Ascending aorta (tissue), 2 donors: ENCODE measurements at regions not wholly inside any gene's neighbourhood (a gene's known extent, or its start where the extent isn't known, plus 50 kb on each side); places are given as distances from the start of the nearest gene placed in this dataset.

Experiments
- DNase-seq, 2 donors: peaks; one replicate each; pipeline ENCODE4 v3.0.0-alpha.2; 2019; ENCODE audit warnings: low spot score in 2 of 2
- H3K27ac ChIP-seq, 2 donors: fragments of 200-600 bp; sonication (generic); one replicate each; pipeline ENCODE4 v1.5.1; 2016 to 2017; ENCODE audit warnings: mild to moderate bottlenecking in 1 of 2
- H3K27me3 ChIP-seq: fragments of 200-600 bp; sonication (generic); one replicate; pipeline ENCODE4 v1.5.1; 2017
- H3K36me3 ChIP-seq, 2 donors: fragments of 200-600 bp; sonication (generic); one replicate each; pipeline ENCODE4 v1.5.1; 2016
- H3K4me1 ChIP-seq, 2 donors: fragments of 200-600 bp; sonication (generic); one replicate each; pipeline ENCODE4 v1.5.1; 2016 to 2017; ENCODE audit warnings: mild to moderate bottlenecking in 1 of 2
- H3K4me3 ChIP-seq, 2 donors: fragments of 200-600 bp; sonication (generic); one replicate each; pipeline ENCODE4 v1.5.1; 2016 to 2017; ENCODE audit warnings: mild to moderate bottlenecking in 1 of 2
- H3K9me3 ChIP-seq, 2 donors: fragments of 200-600 bp; sonication (generic); one replicate each; pipeline ENCODE4 v1.5.1; 2016
- intact Hi-C: fragments of 100-400 bp; cut with DNase I; formaldehyde crosslinking; loops from one replicate; pipeline ENCODE4 v1.15.1; 2023
- TF ChIP-seq, protein P1 (sequence below), 3 experiments: fragments of 200-600 bp in 2 of 3; fragments of 450-650 bp in 1 of 3; sonication (generic) in 2 of 3; IDR thresholded peaks; one replicate each; pipeline ENCODE4 v1.5.1; 2016 to 2019; ENCODE audit warnings: antibody characterized with exemption in 3 of 3, mild to moderate bottlenecking in 1 of 3, moderate library complexity in 1 of 3

DNA sequence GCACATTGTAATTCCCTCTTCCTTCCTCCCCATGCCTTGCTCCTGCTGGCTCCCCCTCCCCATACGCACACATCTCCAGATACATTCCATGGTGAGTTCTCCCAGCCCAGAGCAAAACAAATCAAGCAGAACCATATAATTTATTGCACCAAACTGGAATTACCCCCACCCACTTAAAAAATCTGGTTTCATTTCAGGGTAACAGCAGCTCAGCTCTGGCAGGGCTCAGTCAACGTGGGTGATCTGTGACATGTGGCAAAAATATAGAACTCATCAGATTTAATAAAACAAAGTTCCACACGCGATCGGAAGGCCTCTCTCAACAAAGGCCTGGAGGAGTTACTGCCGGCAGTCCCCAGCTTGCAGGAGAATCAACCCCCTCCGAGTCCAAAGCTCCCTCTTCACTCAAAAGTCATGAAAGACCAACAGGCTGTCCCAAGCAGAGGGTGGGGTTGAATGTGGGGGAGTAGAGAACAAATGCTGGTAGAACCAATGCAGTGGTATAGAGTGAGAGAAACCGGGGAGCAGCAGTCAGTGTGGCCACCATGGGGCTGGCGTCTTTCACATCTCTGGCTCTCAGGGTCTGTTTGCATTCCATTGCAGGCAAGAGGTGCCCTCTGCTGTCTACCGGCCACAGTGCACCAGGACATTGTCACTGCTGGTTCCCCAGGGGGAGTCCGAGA is 323.3 kb upstream of the NT5E start:
- intact Hi-C loops = loop anchor here (5.0 kb wide), 3 partner anchors 109 to 704 kb away; no protein-coding TSS in a partner anchor

DNA sequence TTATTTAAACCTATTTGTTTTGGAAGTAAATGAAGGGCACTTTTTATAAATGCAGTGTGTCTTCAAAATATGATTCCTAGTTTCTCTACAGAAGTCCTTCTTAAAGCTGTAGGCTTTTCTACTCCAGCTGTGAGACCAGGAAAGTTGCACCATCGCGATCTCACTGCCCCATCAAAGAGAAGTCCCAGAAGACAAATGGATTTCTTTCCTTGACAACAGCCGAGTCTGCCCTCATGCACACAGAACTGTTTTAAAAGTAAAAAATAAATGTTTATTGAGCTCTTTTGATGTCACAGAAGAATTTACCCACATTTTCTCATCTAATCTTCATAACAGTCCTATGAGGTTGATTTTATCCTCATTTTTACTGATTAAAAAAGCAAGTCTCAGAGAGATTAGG is 324.4 kb upstream of the NT5E start:
- no peaks in the 10 kb centered on the region for H3K27me3 ChIP-seq
- H3K36me3 ChIP-seq = no peaks in the 10 kb centered on the region
- no peaks in the 10 kb centered on the region for H3K9me3 ChIP-seq
- no peak overlapping the region for H3K27ac ChIP-seq
- peaks cover 0 to 2% of the 10 kb centered on the region in 2 donors for H3K4me1 ChIP-seq
- no peak overlapping the region for H3K4me3 ChIP-seq
- TF ChIP-seq, protein P1, sequence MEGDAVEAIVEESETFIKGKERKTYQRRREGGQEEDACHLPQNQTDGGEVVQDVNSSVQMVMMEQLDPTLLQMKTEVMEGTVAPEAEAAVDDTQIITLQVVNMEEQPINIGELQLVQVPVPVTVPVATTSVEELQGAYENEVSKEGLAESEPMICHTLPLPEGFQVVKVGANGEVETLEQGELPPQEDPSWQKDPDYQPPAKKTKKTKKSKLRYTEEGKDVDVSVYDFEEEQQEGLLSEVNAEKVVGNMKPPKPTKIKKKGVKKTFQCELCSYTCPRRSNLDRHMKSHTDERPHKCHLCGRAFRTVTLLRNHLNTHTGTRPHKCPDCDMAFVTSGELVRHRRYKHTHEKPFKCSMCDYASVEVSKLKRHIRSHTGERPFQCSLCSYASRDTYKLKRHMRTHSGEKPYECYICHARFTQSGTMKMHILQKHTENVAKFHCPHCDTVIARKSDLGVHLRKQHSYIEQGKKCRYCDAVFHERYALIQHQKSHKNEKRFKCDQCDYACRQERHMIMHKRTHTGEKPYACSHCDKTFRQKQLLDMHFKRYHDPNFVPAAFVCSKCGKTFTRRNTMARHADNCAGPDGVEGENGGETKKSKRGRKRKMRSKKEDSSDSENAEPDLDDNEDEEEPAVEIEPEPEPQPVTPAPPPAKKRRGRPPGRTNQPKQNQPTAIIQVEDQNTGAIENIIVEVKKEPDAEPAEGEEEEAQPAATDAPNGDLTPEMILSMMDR (IDR thresholded peaks at IDR 0.05) = no peak
- DNase-seq = no peak
- intact Hi-C loops = loop anchor here (5.0 kb wide), 3 partner anchors 108 to 703 kb away; no protein-coding TSS in a partner anchor

More for the DNA sequence above, 323.3 kb upstream of the NT5E start:
- H3K4me3 ChIP-seq = peak overlapping the region in 1 of 2 donors; percentile 6
- H3K4me1 ChIP-seq = peaks cover 0 to 2% of the 10 kb centered on the region in 2 donors
- DNase-seq = peak in 1 of 2 donors; percentile 68
- H3K36me3 ChIP-seq = no peaks in the 10 kb centered on the region
- H3K27ac ChIP-seq = no peak overlapping the region
- no peaks in the 10 kb centered on the region for H3K9me3 ChIP-seq
- H3K27me3 ChIP-seq = no peaks in the 10 kb centered on the region
- TF ChIP-seq, protein P1 (IDR thresholded peaks at IDR 0.05) = peak; percentile 24 to 50 (median 27)

DNA sequence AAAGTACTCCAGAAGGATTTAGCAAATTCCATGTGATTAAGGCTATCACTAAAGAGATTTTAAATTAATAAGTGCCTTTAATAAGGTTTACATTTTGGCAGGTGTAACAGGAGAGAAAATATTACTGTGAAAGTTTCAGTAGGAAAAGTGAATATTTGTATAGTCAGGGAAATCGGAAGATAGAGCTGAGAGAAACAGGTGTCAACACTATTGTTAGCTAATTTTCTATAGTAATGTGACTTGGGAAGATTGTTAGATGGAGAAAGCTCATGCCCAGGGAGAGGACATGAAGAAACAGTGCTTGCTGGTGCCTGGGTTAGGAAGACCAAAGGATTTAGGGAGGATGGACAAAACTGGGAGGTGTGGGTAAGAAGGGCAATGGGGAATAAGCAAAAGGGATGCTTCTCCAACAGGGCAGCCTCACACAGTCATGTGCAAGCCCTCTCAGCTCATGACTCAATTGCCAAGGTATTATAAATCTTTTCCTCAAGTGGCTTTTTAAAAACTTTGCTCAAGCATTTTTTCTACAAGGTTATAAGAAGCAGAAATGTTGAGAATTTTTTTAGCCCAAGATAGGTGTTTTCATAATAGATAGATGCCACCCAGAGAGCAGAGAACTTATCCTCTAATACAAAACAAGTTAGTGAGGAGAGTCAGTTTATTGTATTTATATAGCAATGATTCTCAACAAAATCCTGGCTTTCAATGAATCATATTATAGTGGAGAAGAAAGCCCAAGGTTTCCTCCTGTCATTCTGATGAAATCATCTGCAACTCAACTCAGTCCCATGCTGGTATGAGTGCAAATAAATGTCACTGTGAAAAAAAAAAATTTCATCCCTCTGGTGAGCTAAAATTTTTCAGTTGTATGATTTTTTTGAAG is 325.2 kb upstream of the NT5E start:
- intact Hi-C loops = loop anchor here (5.0 kb wide), 3 partner anchors 107 to 702 kb away; no protein-coding TSS in a partner anchor
- H3K36me3 ChIP-seq = no peaks in the 10 kb centered on the region
- no peaks in the 10 kb centered on the region for H3K9me3 ChIP-seq
- H3K4me1 ChIP-seq = peaks cover 0 to 2% of the 10 kb centered on the region in 2 donors
- H3K4me3 ChIP-seq = no peak overlapping the region
- no peaks in the 10 kb centered on the region for H3K27me3 ChIP-seq
- no peak for DNase-seq
- TF ChIP-seq, protein P1 (IDR thresholded peaks at IDR 0.05) = no peak
- no peak overlapping the region for H3K27ac ChIP-seq

DNA sequence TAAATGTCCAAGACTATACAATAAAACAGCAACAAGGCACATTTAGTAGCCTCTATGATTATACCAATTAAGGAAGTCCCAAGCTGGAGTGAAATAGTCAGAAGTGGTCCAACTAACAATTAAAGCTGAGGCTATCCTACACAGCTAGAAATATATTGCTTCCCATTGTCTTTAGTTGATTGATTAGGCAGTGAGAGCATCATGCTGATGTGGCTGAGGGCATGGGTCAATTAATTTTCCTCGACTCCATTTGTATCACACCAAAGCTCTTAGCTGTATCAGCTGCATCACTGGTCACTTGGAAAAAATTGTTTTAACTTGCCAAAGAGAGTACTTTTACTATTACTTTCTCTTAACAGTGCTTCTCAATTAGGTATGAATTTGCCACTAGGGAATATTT is 328.7 kb upstream of the NT5E start:
- Histone ChIP-seq H3K36me3 (no peaks in the 10 kb centered on the region), H3K4me3 (no peak overlapping the region), H3K9me3 (no peaks in the 10 kb centered on the region), H3K27ac (no peak overlapping the region), H3K27me3 (no peaks in the 10 kb centered on the region), H3K4me1 (no peaks in the 10 kb centered on the region)
- no peak for DNase-seq
- intact Hi-C loops = no loop called here
- TF ChIP-seq, protein P1 (IDR thresholded peaks at IDR 0.05) = no peak

DNA sequence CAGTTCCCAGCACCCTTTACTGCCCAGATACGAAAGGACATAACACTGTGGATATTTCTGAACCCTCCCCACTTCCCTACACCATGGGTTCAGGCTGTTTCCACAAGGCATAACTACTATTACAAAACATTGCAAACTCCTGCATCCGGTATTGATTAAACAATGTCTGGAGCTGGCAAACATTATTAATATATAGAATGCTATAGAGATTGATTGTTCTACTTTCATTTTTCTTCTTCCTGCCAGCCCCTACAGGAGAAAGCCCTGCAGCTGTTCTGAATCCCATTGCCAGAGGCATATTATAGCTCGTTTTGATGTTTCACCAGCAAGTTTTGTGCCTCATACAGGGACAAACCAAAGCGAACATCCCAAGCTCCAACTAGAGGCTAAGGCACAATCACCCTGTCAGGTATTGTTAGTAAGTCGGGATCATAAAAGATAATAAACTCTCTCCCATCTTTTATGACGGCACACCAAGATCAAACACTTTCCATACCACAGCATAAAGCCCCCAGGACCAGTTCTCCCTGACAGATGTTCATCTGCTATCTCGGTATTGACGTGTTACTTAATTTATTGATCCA is 331.1 kb upstream of the NT5E start:
- no peaks in the 10 kb centered on the region for H3K9me3 ChIP-seq
- intact Hi-C loops = no loop called here
- H3K27me3 ChIP-seq = no peaks in the 10 kb centered on the region
- no peak overlapping the region for H3K27ac ChIP-seq
- no peak overlapping the region for H3K4me3 ChIP-seq
- no peaks in the 10 kb centered on the region for H3K36me3 ChIP-seq
- no peaks in the 10 kb centered on the region for H3K4me1 ChIP-seq
- TF ChIP-seq, protein P1 (IDR thresholded peaks at IDR 0.05) = no peak
- no peak for DNase-seq
